Activated CD4-positive, CD25-positive, alpha-beta regulatory T cell (primary cell): ENCODE measurements at regions not wholly inside any gene's neighbourhood (a gene's known extent, or its start where the extent isn't known, plus 50 kb on each side); places are given as distances from the start of the nearest gene placed in this dataset.
A peak's percentile ranks its signal among the peaks of the same experiment; 100 is the strongest.
"Not testable (repeated sequence)": the region's sequence is repeated elsewhere in the genome, so short reads cannot be mapped to it uniquely, and the experiment has no call there.

Experiments used
- DNase-seq, 4 experiments: peaks; one replicate each; lab custom pipeline; 2025; lab: John Stamatoyannopoulos, UW

- no peak for DNase-seq
These were observed 127.5 kb upstream of the SOD1 start for GRCh38 chr21:31531967-31532366.

- no peak for DNase-seq
These were observed 128.4 kb upstream of the SOD1 start for GRCh38 chr21:31530897-31531705.

- no peak for DNase-seq
These were observed 129.1 kb upstream of the SOD1 start for GRCh38 chr21:31530364-31530763.

DNA sequence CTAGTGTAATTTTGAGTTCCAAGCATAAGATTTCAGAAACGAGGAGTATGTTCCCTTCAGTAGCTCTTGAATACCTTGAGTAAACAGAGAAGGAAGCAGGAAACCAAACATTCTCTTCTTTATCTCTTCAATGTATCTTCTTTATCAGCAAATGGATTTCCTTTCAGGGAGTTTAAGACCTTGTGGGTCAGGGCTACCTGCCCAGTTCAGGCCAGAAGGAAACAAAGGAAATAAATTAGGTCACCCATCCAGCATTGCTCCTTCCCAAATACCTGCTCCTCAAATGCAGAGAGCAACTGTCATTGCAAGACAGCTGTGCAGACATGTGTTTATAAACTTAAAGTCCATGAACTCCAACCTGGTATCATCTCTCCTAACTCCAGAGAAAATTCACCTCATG is 130.1 kb upstream of the SOD1 start:
- no peak for DNase-seq

DNA sequence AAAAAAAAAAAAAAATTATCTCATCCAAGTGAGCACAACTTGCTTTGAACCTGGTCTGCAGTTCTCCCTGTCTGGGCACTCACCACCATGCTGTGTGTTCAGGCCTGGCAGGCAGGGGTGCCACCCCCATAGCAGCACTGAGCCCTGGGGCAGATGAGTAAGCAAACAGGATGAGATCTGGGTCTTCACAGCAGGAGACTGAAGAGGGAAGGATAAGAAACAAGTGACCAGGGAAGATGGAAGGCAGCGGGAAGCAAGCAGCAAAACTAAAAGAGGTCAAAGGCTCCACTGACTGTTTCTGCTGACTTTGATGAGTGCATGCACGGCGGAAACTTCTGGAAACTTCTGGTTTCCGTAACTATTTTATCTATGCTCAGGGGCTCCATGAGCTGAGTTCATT is 133.5 kb upstream of the SOD1 start:
- DNase-seq, result no peak

GRCh38 chr21:31524140-31524539 is 135.4 kb upstream of the SOD1 start:
- DNase-seq, result no peak

DNA sequence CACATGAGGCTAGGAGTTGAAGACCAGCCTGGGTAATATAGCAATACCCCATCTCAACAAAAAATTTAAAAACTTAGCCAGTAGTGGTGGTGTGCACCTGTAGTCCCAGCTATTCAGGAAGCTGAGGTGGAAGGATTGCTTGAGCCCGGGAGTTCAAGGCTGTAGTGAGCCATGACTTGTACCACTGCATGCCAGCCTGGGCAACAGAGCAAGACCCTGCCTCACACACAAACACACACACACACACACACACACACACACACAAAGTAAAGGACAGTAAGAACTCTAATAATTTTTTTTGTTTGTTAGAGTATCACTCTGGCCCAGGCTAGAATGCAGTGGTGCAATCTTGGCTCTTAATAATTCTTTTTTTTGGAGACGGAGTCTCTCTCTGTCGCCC is 138.0 kb upstream of the SOD1 start:
- no peak for DNase-seq

- DNase-seq, result no peak
These were observed 138.9 kb upstream of the SOD1 start for GRCh38 chr21:31520561-31521098.

GRCh38 chr21:31518580-31518979 is 140.9 kb upstream of the SOD1 start:
- DNase-seq, result no peak

GRCh38 chr21:31517664-31518414 is 141.7 kb upstream of the SOD1 start:
- no peak for DNase-seq

DNA sequence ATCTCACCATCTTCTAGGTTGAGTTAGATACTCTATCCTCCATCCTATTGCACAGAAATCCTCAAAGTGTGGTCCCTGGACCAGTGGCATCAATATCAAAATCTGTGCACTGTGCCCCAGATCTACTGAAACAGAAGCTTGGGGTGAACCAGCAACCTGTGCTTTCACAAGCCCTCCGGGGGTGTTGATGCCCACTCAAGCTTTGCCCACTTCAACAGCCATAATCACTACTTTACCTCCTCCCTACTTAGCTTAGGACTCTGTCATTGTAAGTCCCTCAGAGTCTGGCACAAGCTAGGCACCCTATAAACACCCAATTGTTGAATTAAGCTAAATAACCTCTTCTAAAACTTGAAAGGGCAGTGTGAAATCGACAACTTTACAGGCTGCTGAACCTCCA is 144.2 kb upstream of the SOD1 start:
- no peak for DNase-seq

GRCh38 chr21:31514598-31514997 is 144.9 kb upstream of the SOD1 start:
- DNase-seq, result no peak

DNA sequence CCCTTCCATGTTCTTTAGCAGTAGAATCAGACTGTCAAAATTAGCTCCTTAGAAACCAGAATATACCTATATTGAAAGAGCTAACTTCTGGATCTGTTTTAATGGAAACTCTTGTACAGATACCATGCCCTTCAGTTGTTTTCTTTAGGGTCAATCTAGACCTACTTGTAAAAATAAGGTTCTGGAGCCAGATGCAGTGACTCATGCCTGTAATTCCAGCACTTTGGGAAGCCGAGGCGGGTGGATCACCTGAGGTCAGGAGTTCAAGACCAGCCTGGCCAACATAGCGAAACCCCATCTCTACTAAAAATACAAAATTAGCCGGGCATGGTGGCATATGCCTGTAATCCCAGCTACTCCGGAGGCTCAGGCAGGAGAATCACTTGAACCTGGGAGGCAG is 146.0 kb upstream of the SOD1 start:
- DNase-seq, result not testable (repeated sequence)

DNA sequence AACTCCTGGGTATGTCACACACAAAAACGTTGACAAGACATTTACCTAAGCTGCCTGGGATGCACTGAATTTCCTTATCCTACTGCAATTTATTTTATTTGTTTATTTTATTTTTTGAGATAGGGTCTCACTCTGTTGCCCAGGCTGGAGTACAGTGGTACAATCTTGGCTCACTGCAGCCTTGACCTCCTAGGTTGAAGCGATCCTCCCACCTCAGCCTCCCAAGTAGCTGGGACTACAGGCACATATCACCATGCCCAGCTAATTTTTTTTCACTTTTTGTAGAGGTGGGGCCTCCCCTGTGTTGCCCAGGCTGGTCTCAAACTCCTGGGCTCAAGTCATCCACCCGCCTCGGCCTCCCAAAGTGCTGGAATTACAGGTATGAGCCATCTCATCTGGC is 147.5 kb upstream of the SOD1 start:
- DNase-seq, result not testable (repeated sequence)

- no peak for DNase-seq
These were observed 148.2 kb upstream of the SOD1 start for GRCh38 chr21:31511258-31511657.

- peak; percentile 48 to 71 (median 59) for DNase-seq
These were observed 150.1 kb upstream of the SOD1 start for GRCh38 chr21:31509194-31510017.

GRCh38 chr21:31505975-31506374 is 153.5 kb upstream of the SOD1 start:
- no peak for DNase-seq

DNA sequence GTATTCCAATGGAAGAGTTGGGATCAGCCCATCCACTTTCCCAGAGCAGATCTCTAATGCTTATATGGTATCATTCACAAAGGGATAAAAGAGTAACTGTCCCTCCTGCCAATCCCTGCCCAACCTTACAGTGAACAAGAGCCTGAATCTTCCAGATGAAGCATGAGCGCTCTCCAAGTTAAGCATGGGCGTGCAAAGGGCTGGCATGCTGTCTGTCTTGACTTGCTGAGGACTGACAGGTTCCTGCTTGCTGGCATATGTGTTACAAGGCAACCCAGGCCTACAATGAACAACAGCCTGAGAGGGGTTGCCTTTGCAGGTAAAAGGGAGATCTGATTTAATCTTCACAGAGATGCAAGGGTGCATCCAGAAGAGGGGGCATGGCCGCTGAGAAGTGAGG is 155.6 kb upstream of the SOD1 start:
- no peak for DNase-seq

DNA sequence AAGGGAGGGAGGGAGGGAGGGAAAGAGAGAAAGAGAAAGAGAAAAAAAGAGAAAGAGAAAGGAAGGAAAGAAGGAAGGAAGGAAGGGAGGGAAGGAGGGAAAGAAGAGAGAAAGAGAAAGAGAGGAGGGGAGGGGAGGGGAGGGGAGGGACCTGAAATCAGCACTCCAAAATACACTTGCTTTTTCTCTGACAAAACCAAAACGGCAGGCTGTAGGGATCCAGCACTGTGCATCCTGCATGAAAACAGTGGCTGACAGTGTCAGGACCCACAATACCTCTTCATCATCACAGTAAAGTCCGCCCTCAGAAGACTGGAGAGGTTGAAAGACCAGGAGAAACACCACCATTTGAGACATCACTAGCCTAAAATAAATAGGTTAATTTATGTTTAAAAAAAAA is 156.0 kb upstream of the SOD1 start:
- DNase-seq, result no peak

DNA sequence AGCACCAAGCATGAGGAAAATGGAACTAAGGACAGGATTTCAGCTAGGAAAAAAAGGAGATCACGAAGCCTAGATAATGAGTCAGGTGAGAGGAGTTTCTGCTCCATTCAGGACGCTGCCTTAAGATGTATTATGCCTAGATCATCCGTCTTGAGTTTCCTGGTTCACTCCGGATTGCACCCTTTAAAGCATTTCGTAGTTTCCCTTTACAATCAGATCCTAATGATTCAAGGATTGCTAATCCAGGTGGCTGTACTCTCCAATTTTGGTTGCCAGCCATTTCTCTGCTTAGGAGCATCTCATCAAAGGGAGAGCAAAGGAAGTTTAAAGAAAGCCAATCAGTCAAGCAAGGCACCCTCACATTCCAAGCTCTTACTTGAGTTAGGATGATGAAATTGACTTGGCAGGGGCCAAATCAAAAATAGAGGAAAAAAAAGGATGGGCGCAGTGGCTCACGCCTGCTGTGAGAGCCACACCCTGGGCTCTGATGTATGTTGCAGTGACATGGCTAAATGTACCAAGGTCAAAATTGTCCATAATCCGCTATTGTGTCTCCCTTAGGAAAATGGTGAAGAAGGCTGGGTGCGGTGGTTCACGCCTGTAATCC is 156.9 kb upstream of the SOD1 start:
- no peak for DNase-seq

- DNase-seq, result no peak
These were observed 157.6 kb upstream of the SOD1 start for GRCh38 chr21:31501926-31502325.

- DNase-seq, result no peak
These were observed 156.9 kb upstream of the TIAM1 start for GRCh38 chr21:31500982-31501381.
